ENCODE measurements at regions not wholly inside any gene's neighbourhood (a gene's known extent, or its start where the extent isn't known, plus 50 kb on each side); places are given as distances from the start of the nearest gene placed in this dataset.
"Not testable (repeated sequence)": the region's sequence is repeated elsewhere in the genome, so short reads cannot be mapped to it uniquely, and the experiment has no call there.

- no peak for DNase-seq (ENCODE audit: low read depth)
These were observed 1681.2 kb downstream of the SLITRK5 start for GRCh38 chr13:89352384-89352783.

DNA sequence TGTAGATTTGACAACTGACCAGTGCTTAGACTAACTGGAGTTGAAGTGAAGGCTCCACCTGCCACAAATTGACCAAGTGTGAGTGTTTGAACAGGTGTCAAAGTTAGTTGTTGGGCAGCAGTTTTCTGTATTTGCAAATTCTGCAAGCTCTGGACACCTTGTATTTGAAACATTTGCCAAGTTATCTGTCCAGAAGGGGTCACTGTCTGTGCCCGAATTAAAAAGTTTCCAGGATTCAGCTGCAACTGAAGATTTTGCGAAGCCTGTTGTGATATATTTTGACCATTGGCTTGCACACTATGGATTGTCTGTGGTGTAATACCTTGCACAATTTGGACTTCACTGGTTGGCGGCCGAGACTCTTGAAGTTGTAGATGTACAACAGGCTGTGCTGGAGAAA is 1690.7 kb downstream of the SLITRK5 start:
- DNase-seq (ENCODE audit: low read depth) = no peak

GRCh38 chr13:89363144-89363543 is 1692.0 kb downstream of the SLITRK5 start:
- DNase-seq (ENCODE audit: low read depth) = no peak

- peak; percentile 26 for DNase-seq (ENCODE audit: low read depth)
These were observed 1701.0 kb downstream of the SLITRK5 start for GRCh38 chr13:89372193-89372592.

- DNase-seq (ENCODE audit: low read depth) = peak; percentile 68
These were observed 1704.7 kb downstream of the SLITRK5 start for GRCh38 chr13:89375839-89376238.

GRCh38 chr13:89380101-89380500 is 1708.9 kb downstream of the SLITRK5 start:
- DNase-seq (ENCODE audit: low read depth) = no peak

DNA sequence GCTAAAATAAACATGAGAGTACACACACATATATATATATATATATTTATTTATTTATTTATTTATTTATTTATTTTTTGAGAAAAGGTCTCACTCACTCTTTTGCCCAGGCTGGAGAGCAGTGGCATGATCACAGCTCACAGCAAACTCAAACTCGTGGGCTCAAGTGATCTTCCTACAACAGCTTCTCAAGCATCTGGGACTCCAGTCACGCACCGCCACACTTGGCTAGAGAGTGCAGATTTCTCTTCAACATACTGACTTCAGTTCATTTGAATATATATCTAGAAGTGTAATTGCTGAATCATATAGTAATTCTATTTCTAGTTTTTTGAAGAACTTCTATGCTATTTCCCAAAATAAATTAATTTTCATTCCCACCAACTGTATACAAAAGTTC is 1711.8 kb downstream of the SLITRK5 start:
- DNase-seq (ENCODE audit: low read depth) = no peak

GRCh38 chr13:89383891-89384290 is 1712.7 kb downstream of the SLITRK5 start:
- DNase-seq (ENCODE audit: low read depth) = no peak

GRCh38 chr13:89393758-89394304 is 1722.7 kb downstream of the SLITRK5 start:
- DNase-seq (ENCODE audit: low read depth) = no peak

- peak; percentile 80 for DNase-seq (ENCODE audit: low read depth)
These were observed 1730.1 kb downstream of the SLITRK5 start for GRCh38 chr13:89401264-89401675.

DNA sequence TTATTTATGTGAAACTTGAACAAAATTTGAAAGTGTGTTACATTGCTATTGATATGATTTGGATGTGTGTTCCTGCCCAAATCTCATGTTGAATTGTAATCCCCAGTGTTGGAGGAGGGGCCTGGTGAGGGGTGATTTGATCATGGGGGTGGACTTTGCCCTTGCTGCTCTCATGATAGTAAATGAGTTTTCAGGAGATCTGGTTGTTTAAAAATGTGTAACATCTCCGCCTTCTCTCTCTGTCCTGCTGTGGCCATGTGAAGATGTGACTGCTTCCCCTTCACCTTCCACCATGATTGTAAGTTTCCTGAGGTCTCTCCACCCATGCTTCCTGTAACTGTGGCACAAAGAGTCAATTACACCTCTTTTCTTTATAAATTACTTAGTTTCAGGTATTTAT is 1731.0 kb downstream of the SLITRK5 start:
- DNase-seq (ENCODE audit: low read depth) = no peak

- DNase-seq (ENCODE audit: low read depth) = not testable (repeated sequence)
These were observed 1734.9 kb downstream of the SLITRK5 start for GRCh38 chr13:89406096-89406495.

GRCh38 chr13:89407357-89407756 is 1736.2 kb downstream of the SLITRK5 start:
- DNase-seq (ENCODE audit: low read depth) = peak; percentile 25

DNA sequence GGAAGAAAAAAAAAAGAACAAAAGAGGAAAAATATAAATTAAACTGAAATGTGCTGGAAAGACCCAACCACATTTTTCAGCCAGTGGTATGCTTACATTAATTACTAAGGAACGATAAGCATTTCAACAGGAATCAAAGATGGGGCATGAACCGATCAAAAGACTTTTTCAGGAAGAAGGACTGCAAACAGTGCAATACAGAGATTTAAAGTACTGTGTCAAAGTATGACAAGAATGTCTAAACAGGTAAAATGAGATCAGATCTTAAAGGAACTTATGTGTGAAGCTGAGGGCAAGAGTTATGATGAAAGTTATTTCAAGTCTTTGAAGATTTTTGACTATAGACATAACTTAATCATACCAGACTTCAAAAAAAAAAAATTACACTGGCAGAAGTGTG is 1761.8 kb downstream of the SLITRK5 start:
- no peak for DNase-seq (ENCODE audit: low read depth)

DNA sequence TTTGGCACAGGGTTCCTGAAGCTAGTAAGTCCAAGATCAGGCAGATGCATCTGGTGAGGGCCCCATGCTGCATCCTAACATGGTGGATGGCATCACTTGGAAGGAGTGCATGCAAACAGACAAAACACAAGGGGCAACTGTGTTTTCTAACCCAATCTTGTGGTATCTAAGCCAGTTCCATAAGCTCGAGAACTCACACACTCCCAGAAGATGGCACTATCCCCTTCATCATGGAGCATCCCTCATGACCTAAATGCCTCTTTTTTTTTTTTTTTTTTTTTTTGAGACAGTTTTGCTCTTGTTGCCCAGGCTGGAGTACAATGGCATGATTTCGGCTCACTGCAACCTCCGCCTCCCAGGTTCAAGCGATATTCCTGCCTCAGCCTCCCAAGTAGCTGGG is 1763.5 kb downstream of the SLITRK5 start:
- peak; percentile 51 for DNase-seq (ENCODE audit: low read depth)

DNA sequence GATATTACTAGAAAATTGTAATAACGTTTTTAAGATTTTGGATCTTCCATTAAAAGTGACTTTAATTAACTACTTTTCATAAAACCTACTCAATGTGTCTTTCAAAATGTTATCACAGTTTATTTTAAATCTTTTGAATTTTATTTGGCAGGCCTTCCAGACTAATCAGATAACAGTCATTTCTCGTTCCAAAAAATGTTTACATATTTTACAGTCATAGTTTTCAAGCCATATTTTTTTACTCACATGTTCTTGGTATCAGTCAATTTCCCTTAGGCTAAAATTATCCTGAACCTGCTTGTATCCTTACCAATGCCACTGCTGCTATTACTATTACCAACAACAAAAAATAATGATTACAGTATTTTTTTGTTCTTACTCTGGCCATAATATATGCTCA is 1783.5 kb downstream of the SLITRK5 start:
- DNase-seq (ENCODE audit: low read depth) = peak; percentile 25

DNA sequence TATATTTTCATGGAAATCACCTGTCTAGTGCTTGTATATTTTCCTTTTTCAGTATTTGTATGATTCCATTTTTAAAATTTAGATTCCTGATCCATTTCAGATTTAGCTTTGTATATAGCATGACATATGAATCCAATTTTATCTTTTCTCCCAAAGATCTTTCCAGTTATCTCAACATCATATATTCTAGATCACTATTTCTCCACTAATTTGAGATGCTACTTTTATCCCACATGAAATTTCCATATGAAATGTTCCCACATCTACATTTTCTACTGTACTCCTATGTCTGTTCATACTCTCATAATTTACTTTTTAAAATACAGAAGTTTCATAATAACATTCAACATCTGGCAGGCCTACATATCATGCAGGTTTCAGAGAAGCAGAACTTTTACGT is 1784.1 kb downstream of the SLITRK5 start:
- no peak for DNase-seq (ENCODE audit: low read depth)

DNA sequence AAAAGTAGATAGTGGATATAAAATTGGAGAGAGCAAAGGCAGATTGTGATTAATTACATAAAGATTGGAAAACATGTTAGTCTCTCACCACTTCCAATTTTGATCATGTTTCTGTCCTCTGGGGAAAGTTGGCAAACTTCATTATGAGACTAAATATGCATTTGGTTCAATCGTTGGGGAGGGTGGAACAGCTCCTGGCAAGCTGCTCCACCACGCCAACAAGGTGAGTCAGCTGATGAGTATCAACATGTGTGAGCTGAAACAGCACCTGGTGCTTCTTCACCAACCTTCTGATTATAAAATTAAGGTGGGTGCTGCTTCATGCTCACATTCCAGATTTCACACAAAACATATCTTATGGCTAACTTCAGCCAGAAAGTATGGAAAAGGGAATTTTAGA is 1784.6 kb downstream of the SLITRK5 start:
- peak; percentile 51 for DNase-seq (ENCODE audit: low read depth)

GRCh38 chr13:89457977-89458376 is 1786.8 kb downstream of the SLITRK5 start:
- peak; percentile 85 for DNase-seq (ENCODE audit: low read depth)

DNA sequence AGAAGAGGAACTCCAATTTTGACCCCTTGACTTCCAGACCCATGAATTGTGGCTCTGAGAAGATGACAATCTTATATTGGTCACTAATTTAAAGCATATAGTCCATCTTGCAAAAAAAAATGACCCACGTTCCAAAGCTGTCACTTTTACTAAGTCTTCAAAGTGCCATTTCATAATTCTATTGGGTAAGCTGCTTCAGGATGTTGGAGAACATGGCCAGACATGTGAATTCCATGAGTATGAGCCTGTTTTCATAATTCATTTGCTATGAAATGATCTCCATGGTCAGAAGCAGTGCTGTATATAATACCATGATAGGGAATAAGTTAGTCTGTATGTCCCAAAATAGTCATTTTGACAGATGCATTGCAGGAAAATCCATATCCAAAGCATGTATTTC is 1787.3 kb downstream of the SLITRK5 start:
- DNase-seq (ENCODE audit: low read depth) = no peak

GRCh38 chr13:89460895-89461294 is 1789.7 kb downstream of the SLITRK5 start:
- DNase-seq (ENCODE audit: low read depth) = not testable (repeated sequence)

- peak; percentile 76 for DNase-seq (ENCODE audit: low read depth)
These were observed 1794.2 kb downstream of the SLITRK5 start for GRCh38 chr13:89465366-89465765.

GRCh38 chr13:89468081-89468480 is 1796.9 kb downstream of the SLITRK5 start:
- no peak for DNase-seq (ENCODE audit: low read depth)

GRCh38 chr13:89470901-89471300 is 1799.7 kb downstream of the SLITRK5 start:
- DNase-seq (ENCODE audit: low read depth) = no peak

- no peak for DNase-seq (ENCODE audit: low read depth)
These were observed 1803.3 kb downstream of the SLITRK5 start for GRCh38 chr13:89474432-89474831.

All from ELR (cell line).